ENCODE measurements at regions not wholly inside any gene's neighbourhood (a gene's known extent, or its start where the extent isn't known, plus 50 kb on each side); places are given as distances from the start of the nearest gene placed in this dataset.

GRCh38 chr3:130258532-130258952 lies 86.9 kb upstream of the COL6A5 start:
- TF ChIP-seq POLR2A (IDR thresholded peaks at IDR 0.05) (no peak), CTCF (IDR thresholded peaks at IDR 0.05) (no peak)
